ENCODE measurements at regions not wholly inside any gene's neighbourhood (a gene's known extent, or its start where the extent isn't known, plus 50 kb on each side); places are given as distances from the start of the nearest gene placed in this dataset.

- peak; percentile 7 for DNase-seq (ENCODE audit: low read depth, low spot score)
- in situ Hi-C loops (cut with HindIII; ENCODE audit: low pct_unique_long_range_greater_than_20kb, low sequenced_read_pairs) = no loop called here
Measured at GRCh38 chr4:54550395-54551171, 107.2 kb upstream of the KIT start.

- in situ Hi-C loops (cut with HindIII; ENCODE audit: low pct_unique_long_range_greater_than_20kb, low sequenced_read_pairs) = no loop called here
- no peak for DNase-seq (ENCODE audit: low read depth, low spot score)
Measured at GRCh38 chr4:54553001-54553400, 104.8 kb upstream of the KIT start.

- no peak for DNase-seq (ENCODE audit: low read depth, low spot score)
- in situ Hi-C loops (cut with HindIII; ENCODE audit: low pct_unique_long_range_greater_than_20kb, low sequenced_read_pairs) = no loop called here
Measured at GRCh38 chr4:54554339-54554990, 103.3 kb upstream of the KIT start.

- in situ Hi-C loops (cut with HindIII; ENCODE audit: low pct_unique_long_range_greater_than_20kb, low sequenced_read_pairs) = no loop called here
- DNase-seq (ENCODE audit: low read depth, low spot score) = no peak
Measured at GRCh38 chr4:54556051-54556450, 101.7 kb upstream of the KIT start.

- in situ Hi-C loops (cut with HindIII; ENCODE audit: low pct_unique_long_range_greater_than_20kb, low sequenced_read_pairs) = no loop called here
- no peak for DNase-seq (ENCODE audit: low read depth, low spot score)
Measured at GRCh38 chr4:54556587-54556986, 101.2 kb upstream of the KIT start.

- peak; percentile 3 for DNase-seq (ENCODE audit: low read depth, low spot score)
- in situ Hi-C loops (cut with HindIII; ENCODE audit: low pct_unique_long_range_greater_than_20kb, low sequenced_read_pairs) = no loop called here
Measured at GRCh38 chr4:54558889-54559677, 98.7 kb upstream of the KIT start.

GRCh38 chr4:54560513-54560912 is 97.2 kb upstream of the KIT start:
- no peak for DNase-seq (ENCODE audit: low read depth, low spot score)
- in situ Hi-C loops (cut with HindIII; ENCODE audit: low pct_unique_long_range_greater_than_20kb, low sequenced_read_pairs) = no loop called here

GRCh38 chr4:54561940-54562339 is 95.8 kb upstream of the KIT start:
- in situ Hi-C loops (cut with HindIII; ENCODE audit: low pct_unique_long_range_greater_than_20kb, low sequenced_read_pairs) = no loop called here

GRCh38 chr4:54566608-54567007 is 91.1 kb upstream of the KIT start:
- in situ Hi-C loops (cut with HindIII; ENCODE audit: low pct_unique_long_range_greater_than_20kb, low sequenced_read_pairs) = no loop called here
- no peak for DNase-seq (ENCODE audit: low read depth, low spot score)

More at GRCh38 chr4:54561940-54562339, 95.8 kb upstream of the KIT start:
- DNase-seq (ENCODE audit: low read depth, low spot score) = no peak

- no peak for DNase-seq (ENCODE audit: low read depth, low spot score)
- in situ Hi-C loops (cut with HindIII; ENCODE audit: low pct_unique_long_range_greater_than_20kb, low sequenced_read_pairs) = no loop called here
Measured at GRCh38 chr4:54567327-54567726, 90.4 kb upstream of the KIT start.

GRCh38 chr4:54568184-54568583 is 89.6 kb upstream of the KIT start:
- in situ Hi-C loops (cut with HindIII; ENCODE audit: low pct_unique_long_range_greater_than_20kb, low sequenced_read_pairs) = no loop called here
- peak; percentile 4 for DNase-seq (ENCODE audit: low read depth, low spot score)

- in situ Hi-C loops (cut with HindIII; ENCODE audit: low pct_unique_long_range_greater_than_20kb, low sequenced_read_pairs) = no loop called here
Measured at GRCh38 chr4:54570822-54571221, 86.9 kb upstream of the KIT start.

GRCh38 chr4:54571293-54572151 is 86.2 kb upstream of the KIT start:
- DNase-seq (ENCODE audit: low read depth, low spot score) = no peak
- in situ Hi-C loops (cut with HindIII; ENCODE audit: low pct_unique_long_range_greater_than_20kb, low sequenced_read_pairs) = no loop called here

More at GRCh38 chr4:54570822-54571221, 86.9 kb upstream of the KIT start:
- DNase-seq (ENCODE audit: low read depth, low spot score) = no peak

GRCh38 chr4:54572152-54572542 is 85.6 kb upstream of the KIT start:
- DNase-seq (ENCODE audit: low read depth, low spot score) = no peak

GRCh38 chr4:54574500-54574899 is 83.3 kb upstream of the KIT start:
- no peak for DNase-seq (ENCODE audit: low read depth, low spot score)
- in situ Hi-C loops (cut with HindIII; ENCODE audit: low pct_unique_long_range_greater_than_20kb, low sequenced_read_pairs) = no loop called here

More at GRCh38 chr4:54572152-54572542, 85.6 kb upstream of the KIT start:
- in situ Hi-C loops (cut with HindIII; ENCODE audit: low pct_unique_long_range_greater_than_20kb, low sequenced_read_pairs) = no loop called here

- in situ Hi-C loops (cut with HindIII; ENCODE audit: low pct_unique_long_range_greater_than_20kb, low sequenced_read_pairs) = no loop called here
- no peak for DNase-seq (ENCODE audit: low read depth, low spot score)
Measured at GRCh38 chr4:54575919-54576318, 81.8 kb upstream of the KIT start.

GRCh38 chr4:54581807-54582206 is 76.0 kb upstream of the KIT start:
- in situ Hi-C loops (cut with HindIII; ENCODE audit: low pct_unique_long_range_greater_than_20kb, low sequenced_read_pairs) = no loop called here
- DNase-seq (ENCODE audit: low read depth, low spot score) = no peak
